Limb (tissue), 2 donors: ENCODE measurements at regions not wholly inside any gene's neighbourhood (a gene's known extent, or its start where the extent isn't known, plus 50 kb on each side); places are given as distances from the start of the nearest gene placed in this dataset.
A peak's percentile ranks its signal among the peaks of the same experiment; 100 is the strongest.

Source experiments
- DNase-seq, 2 donors: peaks; one replicate each; pipeline ENCODE4 v3.0.0-alpha.2; 2016; ENCODE audit errors: extremely low spot score in 2 of 2

GRCh38 chr19:30209617-30210600 is 162.3 kb upstream of the ZNF536 start:
- no peak for DNase-seq

DNA sequence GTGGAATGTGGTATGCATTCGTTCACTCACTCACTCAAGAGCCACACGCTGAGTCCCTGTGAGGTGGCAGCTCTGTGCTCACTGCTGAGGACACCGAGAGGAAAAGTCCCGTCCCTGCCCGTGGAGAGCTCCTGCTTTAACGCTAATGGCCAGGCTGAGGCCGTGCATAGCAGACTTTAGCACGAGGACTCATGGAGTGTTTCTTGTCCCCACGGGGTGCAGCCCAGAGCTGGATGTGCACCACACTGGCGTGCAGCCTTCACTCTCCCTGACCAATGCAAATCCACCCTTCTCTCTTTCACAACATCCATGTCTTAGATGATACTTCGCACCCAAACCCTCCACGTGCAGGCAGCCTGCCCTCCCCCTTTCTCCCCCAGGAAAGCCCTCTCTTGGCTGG is 159.6 kb upstream of the ZNF536 start:
- no peak for DNase-seq

DNA sequence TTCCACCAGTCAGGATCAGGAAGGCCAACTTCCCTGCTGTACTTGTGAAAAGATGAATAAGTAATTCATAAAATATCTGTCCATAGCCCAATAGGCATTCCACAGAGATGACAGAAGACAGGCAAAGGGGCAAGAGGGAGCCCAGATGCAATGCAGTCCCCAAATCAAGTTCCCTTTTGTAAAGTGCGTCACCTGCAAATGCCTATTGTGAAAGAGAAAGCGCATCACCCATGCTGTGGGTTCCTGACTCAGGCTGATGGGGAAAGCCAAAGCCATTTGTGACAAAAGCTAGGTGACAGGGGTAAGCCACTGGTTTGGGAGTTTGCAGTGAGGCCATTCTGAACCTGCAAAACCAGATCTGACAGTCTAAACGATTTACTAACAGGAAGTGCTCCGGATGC is 157.5 kb upstream of the ZNF536 start:
- no peak for DNase-seq

DNA sequence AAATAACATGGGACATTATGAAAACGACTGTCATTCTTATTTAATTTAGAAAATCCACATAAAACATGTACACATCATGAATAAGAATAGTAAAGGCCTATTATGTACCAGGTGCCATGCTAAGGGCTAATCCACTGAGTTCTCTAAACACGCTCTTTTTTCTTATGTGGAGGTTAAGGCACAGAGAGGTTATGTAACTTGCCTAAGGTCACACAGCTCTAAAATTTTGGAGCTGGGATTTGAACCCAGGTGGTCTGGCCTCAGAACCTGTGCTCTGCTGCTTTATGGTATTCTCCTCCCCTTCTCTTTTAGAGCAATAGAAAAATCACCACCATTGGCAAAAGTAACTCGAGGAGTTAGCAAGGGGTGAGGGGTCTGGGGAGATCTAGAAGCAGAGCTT is 156.9 kb upstream of the ZNF536 start:
- no peak for DNase-seq

DNA sequence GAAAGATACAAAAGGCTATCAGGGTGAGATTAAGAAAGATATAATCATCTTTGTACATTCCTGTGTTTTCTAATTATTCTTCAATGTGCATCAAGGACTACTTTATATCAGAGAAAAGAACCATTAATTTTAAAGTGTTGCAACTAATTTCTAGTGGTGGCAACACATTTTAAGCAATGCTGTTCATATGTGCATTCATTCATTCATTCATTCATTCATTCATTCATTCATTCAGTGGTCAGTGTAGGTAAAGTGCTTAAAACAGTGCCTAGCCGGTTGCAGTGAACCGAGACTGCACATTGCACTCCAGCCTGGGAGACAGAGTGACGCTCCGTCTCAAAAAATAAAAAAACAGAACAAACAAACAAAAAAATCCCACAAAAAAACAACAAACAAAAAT is 155.7 kb upstream of the ZNF536 start:
- no peak for DNase-seq

DNA sequence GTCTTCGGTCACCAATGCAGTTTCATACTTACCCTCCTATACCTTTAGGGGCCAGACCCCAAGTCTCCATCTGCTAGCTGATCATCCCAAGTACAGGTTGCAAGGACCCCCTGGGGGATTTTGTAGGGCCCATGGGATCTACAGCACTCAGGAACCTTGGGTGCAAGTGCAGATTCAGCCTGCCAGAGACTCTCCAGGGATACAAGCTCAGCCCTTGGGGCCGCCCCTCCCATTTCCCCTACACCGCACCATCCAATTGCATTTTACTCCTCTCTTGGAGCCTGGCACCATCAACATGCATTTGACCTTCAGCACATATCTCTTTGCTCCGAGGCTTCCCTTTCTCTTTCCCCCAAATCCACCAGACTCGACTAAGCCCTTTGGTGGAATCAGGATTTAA is 154.7 kb upstream of the ZNF536 start:
- no peak for DNase-seq

- DNase-seq: no peak
These were observed 152.5 kb upstream of the ZNF536 start for GRCh38 chr19:30219702-30220101.

GRCh38 chr19:30221176-30221575 is 151.0 kb upstream of the ZNF536 start:
- no peak for DNase-seq

DNA sequence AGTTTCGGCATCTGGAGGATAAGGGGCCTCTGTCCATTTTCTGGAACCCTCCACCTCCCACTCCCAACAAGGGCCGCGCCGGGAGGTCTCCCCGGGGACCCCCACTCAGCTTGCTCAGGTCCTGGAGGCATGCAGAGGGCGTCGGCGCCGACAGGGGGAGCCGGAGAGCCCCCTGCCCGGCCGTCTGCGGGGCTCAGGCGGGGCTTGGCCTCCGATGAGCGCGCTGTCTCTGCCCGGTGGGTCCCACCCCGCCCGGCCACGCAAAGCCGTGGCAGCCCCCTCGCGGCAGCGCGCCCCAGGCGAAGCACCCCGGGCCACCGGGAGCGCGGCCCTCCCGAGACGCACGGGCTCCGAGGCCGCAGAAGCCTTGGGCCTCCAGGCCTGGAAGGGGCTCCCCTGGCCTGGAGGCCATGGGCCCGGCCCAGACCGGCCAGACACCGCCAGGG is 149.7 kb upstream of the ZNF536 start:
- peak in 1 of 2 donors; percentile 74 for DNase-seq

DNA sequence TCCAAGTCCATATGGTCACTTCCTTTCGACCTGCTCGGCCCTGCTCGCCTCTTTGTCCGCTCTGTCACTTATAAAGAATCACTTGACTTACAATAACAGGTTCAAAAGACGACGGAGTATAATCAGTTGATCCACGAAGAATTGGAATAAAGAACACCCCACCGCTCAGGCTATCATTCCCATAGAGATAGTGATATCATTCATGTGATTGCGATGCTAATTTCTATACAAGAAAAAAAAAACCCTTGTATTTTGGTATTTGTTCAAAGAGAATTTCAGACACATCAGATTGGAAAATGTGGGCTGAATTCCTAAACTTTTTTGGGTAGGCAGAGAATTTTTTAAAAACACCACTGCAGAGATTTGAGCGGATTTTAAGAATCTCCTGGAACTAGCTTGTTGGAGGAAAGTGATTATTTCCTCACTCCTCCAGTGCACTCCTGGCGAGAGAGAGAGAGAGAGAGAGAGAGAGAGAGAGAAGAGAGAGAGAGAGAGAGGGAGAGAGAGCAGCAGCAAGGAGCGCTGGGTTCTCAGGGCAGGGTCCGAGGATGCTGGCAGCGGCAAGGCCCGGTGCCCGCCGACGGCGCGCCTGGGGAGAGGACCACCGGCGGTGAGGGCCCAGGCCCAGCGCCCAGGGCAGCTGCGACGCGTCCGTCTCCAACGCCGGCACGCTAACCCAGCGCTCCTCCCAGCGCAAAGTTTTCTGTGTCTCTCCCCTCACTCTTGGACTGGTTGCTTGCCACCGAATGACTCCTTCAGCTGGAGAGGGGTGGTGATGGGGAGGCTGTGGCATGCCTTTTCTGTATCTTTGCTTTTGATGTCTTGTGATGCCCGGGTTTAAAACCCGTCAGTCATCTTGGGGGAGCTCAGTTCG is 149.0 kb upstream of the ZNF536 start:
- peak in 1 of 2 donors; percentile 61 for DNase-seq

GRCh38 chr19:30223866-30224688 is 148.1 kb upstream of the ZNF536 start:
- DNase-seq: no peak

GRCh38 chr19:30224689-30225606 is 147.2 kb upstream of the ZNF536 start:
- DNase-seq: peak; percentile 6 to 71

DNA sequence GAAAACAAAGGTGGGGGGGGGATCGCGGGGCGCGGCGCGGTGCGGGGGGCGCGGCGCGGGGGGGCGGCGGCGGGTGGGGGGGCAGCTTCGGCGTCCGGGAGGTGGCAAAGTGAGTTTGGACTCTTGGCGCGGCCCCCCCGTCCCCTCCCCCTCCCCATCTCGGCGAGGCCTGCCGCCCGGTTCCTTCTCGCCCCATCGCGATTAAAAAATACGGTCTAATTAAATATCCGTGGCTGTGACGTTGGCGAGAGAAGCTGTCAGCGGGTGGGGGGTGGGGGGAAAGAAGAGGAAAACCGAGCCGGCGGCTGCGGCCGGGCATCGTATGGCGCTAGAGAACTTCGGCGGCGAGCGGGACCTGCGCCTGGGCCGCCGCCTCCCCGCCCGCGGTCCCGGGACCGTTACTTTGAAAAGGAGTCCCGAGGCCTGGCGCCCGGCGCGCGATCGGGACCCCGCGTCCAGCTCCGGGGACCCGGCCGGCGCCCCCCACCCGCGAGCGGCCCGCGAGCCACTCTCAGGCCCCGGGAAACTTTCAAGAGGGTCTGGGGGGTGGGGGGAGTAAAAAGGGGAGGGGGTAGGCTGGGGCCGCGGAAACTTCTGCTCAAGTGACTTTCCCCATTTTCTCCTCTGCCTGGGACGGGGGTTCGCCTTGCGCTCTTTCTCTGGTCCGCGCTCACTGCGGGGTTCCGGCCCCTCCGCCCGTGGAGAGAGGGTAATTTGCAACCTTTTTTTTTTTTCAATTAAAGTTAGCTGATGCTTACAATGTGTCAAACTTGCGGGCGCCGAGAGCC is 146.3 kb upstream of the ZNF536 start:
- DNase-seq: peak in 1 of 2 donors; percentile 55

DNA sequence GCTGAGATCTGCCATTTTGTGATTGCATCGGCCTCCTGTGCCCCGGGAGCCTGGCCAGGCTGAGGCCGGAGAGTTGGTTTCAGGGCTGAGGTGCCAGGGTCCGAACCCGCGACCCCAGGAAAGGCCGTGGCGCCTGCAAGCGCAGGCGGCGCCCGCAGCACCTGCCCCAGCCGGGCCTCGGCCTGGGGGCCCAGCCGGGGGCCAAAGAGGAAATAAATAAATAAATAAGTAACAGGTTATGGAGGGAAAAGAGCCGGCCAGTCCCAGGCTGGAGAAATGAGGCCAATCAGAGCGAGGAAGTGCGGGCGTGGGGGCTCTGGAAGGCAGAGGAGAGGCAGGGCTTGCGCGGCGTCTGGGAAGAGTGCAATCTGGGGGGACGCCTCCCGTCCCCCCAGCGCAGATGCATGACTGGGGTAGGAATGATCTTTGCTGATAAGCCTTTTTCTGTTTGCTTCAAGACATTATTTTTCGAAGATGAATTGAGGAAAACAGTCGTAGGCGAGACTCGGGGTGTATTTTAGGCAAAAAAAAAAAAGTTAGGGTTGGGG is 145.6 kb upstream of the ZNF536 start:
- peak; percentile 5 to 61 for DNase-seq

DNA sequence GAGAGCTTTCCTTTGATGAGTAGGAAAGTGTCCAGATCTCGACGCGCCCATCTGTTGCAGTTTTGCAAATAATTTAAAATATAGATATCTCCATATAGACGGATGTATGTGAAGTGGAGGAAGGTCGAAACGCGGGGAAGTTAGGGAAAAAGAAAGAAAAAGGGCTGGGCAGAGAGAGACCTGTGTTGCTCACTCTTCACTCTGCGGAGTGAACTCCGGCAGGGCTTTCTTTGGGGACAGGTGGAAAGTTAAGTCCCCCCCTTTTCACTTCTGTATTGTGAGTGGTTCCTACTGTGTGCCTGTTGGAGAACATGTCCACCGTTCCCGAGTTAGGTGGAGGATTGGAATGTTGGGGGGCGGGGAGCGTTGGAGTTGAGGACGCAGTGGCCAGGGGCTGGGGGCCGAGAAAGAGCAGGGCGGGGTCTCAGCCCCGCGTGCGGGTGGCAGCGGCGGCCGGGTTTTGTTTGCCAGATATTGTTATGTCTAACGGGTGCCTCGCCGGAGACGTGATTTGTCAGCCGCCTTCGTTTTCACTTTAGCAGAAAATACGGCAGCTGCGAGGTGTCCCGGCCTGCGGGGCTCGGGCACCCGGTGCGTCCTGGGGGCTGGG is 145.1 kb upstream of the ZNF536 start:
- DNase-seq: no peak

DNA sequence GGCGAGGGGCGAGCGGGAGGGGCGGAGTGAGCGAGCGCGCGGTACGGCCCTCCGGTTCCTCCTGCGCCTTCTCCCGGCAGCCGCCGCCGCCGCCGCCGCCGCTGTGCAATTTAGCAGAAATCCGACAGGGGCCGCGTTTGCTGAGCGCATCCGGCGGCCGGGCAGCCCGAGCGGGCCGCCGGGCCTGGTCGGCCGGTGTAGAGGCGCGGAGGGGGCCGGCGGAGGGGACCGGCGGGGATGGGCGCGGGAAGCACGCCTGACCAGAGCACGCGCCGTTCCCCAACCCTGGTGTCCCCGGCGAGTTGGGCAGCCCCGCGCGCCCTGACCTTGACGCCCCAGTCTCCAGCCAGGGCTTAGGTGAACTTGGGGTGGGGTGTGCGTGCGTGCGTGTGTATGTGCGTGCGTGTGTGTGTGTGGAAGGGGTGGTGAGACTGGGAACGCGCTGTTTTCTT is 144.5 kb upstream of the ZNF536 start:
- DNase-seq: peak; percentile 61 to 90

- peak in 1 of 2 donors; percentile 67 for DNase-seq
These were observed 143.9 kb upstream of the ZNF536 start for GRCh38 chr19:30228113-30228834.
